ENCODE measurements at regions not wholly inside any gene's neighbourhood (a gene's known extent, or its start where the extent isn't known, plus 50 kb on each side); places are given as distances from the start of the nearest gene placed in this dataset.

- TF ChIP-seq POLR2A (IDR thresholded peaks at IDR 0.05; ENCODE audit: borderline replicate concordance, extremely low read depth, insufficient read depth, insufficient read length) (no peak), CBX3 (IDR thresholded peaks at IDR 0.05; ENCODE audit: low read depth) (no peak), SIN3A (IDR thresholded peaks at IDR 0.05; ENCODE audit: low read depth) (no peak), CTCF (IDR thresholded peaks at IDR 0.05 in 2 of 3, conservative IDR thresholded peaks at IDR 0.05 in 1 of 3; ENCODE audit: borderline replicate concordance in 1 of 3, insufficient read depth in 1 of 3, low read depth in 2 of 3, low read length in 2 of 3) (no peak), CEBPB (IDR thresholded peaks at IDR 0.05; ENCODE audit: low read depth) (no peak)
Observed at GRCh38 chr22:34620161-34620560, 445.8 kb upstream of the ISX start.
